Suprapubic skin (tissue), 4 donors: ENCODE measurements at regions not wholly inside any gene's neighbourhood (a gene's known extent, or its start where the extent isn't known, plus 50 kb on each side); places are given as distances from the start of the nearest gene placed in this dataset.

Experiments
- DNase-seq, 2 donors: peaks; one replicate each; pipeline ENCODE4 v3.0.0-alpha.2; 2019; ENCODE audit warnings: low spot score in 2 of 2
- H3K27ac ChIP-seq: fragments of 200-600 bp; sonication (generic); one replicate; pipeline ENCODE4 v1.5.1; 2019
- H3K27me3 ChIP-seq: fragments of 200-600 bp; sonication (generic); one replicate; pipeline ENCODE4 v1.5.1; 2019
- H3K36me3 ChIP-seq: fragments of 200-600 bp; sonication (generic); one replicate; pipeline ENCODE4 v1.5.1; 2019
- H3K4me1 ChIP-seq: fragments of 200-600 bp; sonication (generic); one replicate; pipeline ENCODE4 v1.5.1; 2019
- H3K4me3 ChIP-seq: fragments of 200-600 bp; sonication (generic); one replicate; pipeline ENCODE4 v1.5.1; 2019; ENCODE audit warnings: mild to moderate bottlenecking
- H3K9me3 ChIP-seq: fragments of 200-600 bp; sonication (generic); one replicate; pipeline ENCODE4 v1.5.1; 2019
- CTCF ChIP-seq, 2 donors: fragments of 200-600 bp in 1 of 2; fragments of 450-650 bp in 1 of 2; sonication (generic) in 1 of 2; IDR thresholded peaks; one replicate each; pipeline ENCODE4 v1.5.1; 2016 to 2019; ENCODE audit warnings: antibody characterized with exemption in 2 of 2, mild to moderate bottlenecking in 1 of 2, moderate library complexity in 1 of 2
- EP300 ChIP-seq: sonication (generic); formaldehyde crosslinking; IDR thresholded peaks from one replicate; pipeline ENCODE4 v1.6.1; 2017; ENCODE audit warnings: antibody characterized with exemption
- POLR2A ChIP-seq, 2 donors: fragments of 450-650 bp; IDR thresholded peaks; one replicate each; pipeline ENCODE4 v1.6.1; 2017; ENCODE audit warnings: antibody characterized with exemption in 2 of 2, mild to moderate bottlenecking in 2 of 2, moderate library complexity in 2 of 2
- POLR2AphosphoS5 ChIP-seq, 3 donors: sonication (generic); formaldehyde crosslinking; IDR thresholded peaks; one replicate each; pipeline ENCODE4 v1.6.1; 2017; ENCODE audit warnings: antibody characterized with exemption in 3 of 3
- WGBS: methylation state at CpG from one replicate; pipeline ENCODE4 v1.1.5; 2018; 5-methylcytosine and 5-hydroxymethylcytosine counted together

- TF ChIP-seq EP300 (no peak), POLR2AphosphoS5 (IDR thresholded peaks at IDR 0.05) (no peak), POLR2A (IDR thresholded peaks at IDR 0.05) (no peak), CTCF (IDR thresholded peaks at IDR 0.05) (no peak)
- WGBS, result 57% methylated on average over 7 of the region's 7 CpGs
- H3K9me3 ChIP-seq, result peaks cover 4% of the 10 kb centered on the region
Measured at GRCh38 chr20:43798291-43799149, 71.7 kb upstream of the GTSF1L start.

GRCh38 chr20:43794326-43794725, 67.5 kb upstream of the GTSF1L start:
- no peak for TF ChIP-seq POLR2AphosphoS5 (IDR thresholded peaks at IDR 0.05)
- TF ChIP-seq EP300, result no peak
- H3K4me3 ChIP-seq, result no peak overlapping the region

More at GRCh38 chr20:43798291-43799149, 71.7 kb upstream of the GTSF1L start:
- Histone ChIP-seq H3K27ac (no peak overlapping the region), H3K27me3 (peaks cover 9% of the 10 kb centered on the region), H3K4me1 (no peaks in the 10 kb centered on the region), H3K4me3 (no peak overlapping the region), H3K36me3 (no peaks in the 10 kb centered on the region)
- no peak for DNase-seq

GRCh38 chr20:43789593-43789992, 62.8 kb upstream of the GTSF1L start:
- peaks cover 6% of the 10 kb centered on the region for H3K27me3 ChIP-seq
- TF ChIP-seq CTCF (IDR thresholded peaks at IDR 0.05), result no peak
- no peaks in the 10 kb centered on the region for H3K9me3 ChIP-seq
- DNase-seq, result no peak
- no peaks in the 10 kb centered on the region for H3K4me1 ChIP-seq
- no peak overlapping the region for H3K4me3 ChIP-seq
- no peaks in the 10 kb centered on the region for H3K36me3 ChIP-seq
- H3K27ac ChIP-seq, result no peak overlapping the region

More at GRCh38 chr20:43794326-43794725, 67.5 kb upstream of the GTSF1L start:
- no peak for DNase-seq
- no peaks in the 10 kb centered on the region for H3K4me1 ChIP-seq
- no peaks in the 10 kb centered on the region for H3K27me3 ChIP-seq
- WGBS, result 86% methylated on average over 2 of the region's 2 CpGs
- H3K9me3 ChIP-seq, result no peaks in the 10 kb centered on the region
- H3K36me3 ChIP-seq, result no peaks in the 10 kb centered on the region
- H3K27ac ChIP-seq, result no peak overlapping the region

GRCh38 chr20:43787937-43788336, 61.1 kb upstream of the GTSF1L start:
- Histone ChIP-seq H3K4me3 (no peak overlapping the region), H3K27ac (no peak overlapping the region), H3K27me3 (peaks cover 6% of the 10 kb centered on the region), H3K9me3 (no peaks in the 10 kb centered on the region), H3K4me1 (no peaks in the 10 kb centered on the region), H3K36me3 (no peaks in the 10 kb centered on the region)
- DNase-seq, result no peak
- no peak for TF ChIP-seq EP300
- TF ChIP-seq CTCF (IDR thresholded peaks at IDR 0.05), result no peak
- TF ChIP-seq POLR2AphosphoS5 (IDR thresholded peaks at IDR 0.05), result no peak
- no peak for TF ChIP-seq POLR2A (IDR thresholded peaks at IDR 0.05)
- WGBS, result 89% methylated on average over 2 of the region's 2 CpGs

GRCh38 chr20:43786885-43787284, 60.1 kb upstream of the GTSF1L start:
- WGBS, result 80% methylated on average over 5 of the region's 5 CpGs
- H3K27me3 ChIP-seq, result peaks cover 6% of the 10 kb centered on the region
- H3K9me3 ChIP-seq, result no peaks in the 10 kb centered on the region
- no peak overlapping the region for H3K27ac ChIP-seq
- H3K36me3 ChIP-seq, result no peaks in the 10 kb centered on the region
- H3K4me1 ChIP-seq, result no peaks in the 10 kb centered on the region
- DNase-seq, result no peak
- no peak overlapping the region for H3K4me3 ChIP-seq
- TF ChIP-seq POLR2A (IDR thresholded peaks at IDR 0.05) (no peak), CTCF (IDR thresholded peaks at IDR 0.05) (no peak), EP300 (no peak), POLR2AphosphoS5 (IDR thresholded peaks at IDR 0.05) (no peak)
